GM12892 (cell line): ENCODE measurements at regions not wholly inside any gene's neighbourhood (a gene's known extent, or its start where the extent isn't known, plus 50 kb on each side); places are given as distances from the start of the nearest gene placed in this dataset.
"Not testable (repeated sequence)": the region's sequence is repeated elsewhere in the genome, so short reads cannot be mapped to it uniquely, and the experiment has no call there.

Source experiments
- POLR2A ChIP-seq: IDR thresholded peaks from 2 replicates; pipeline ENCODE4 v1.6.1; 2011; ENCODE audit warnings: low read depth, low read length, control low read depth
- POLR2AphosphoS5 ChIP-seq: IDR thresholded peaks from 2 replicates; pipeline ENCODE4 v1.6.1; 2011; ENCODE audit warnings: low read depth, low read length, control low read depth
- TAF1 ChIP-seq: IDR thresholded peaks from 2 replicates; pipeline ENCODE4 v1.6.1; 2011; ENCODE audit warnings: low read depth, mild to moderate bottlenecking, control low read depth, low read length, borderline replicate concordance

DNA sequence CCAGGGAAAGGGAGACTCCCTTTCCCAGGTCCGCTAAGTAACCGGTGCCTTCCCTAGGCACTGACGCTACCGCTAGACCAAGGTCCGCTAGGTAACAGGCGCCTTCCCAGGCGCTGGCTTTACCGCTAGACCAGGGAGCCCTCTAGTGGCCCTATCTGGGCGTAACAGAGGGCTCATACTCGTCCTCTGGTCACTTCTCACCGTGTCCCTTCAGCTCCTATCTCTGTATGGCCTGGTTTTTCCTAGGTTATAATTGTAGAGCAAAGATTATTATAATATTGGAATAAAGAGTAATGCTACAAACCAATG is 921.3 kb upstream of the PCDH10 start:
- TF ChIP-seq POLR2AphosphoS5, POLR2A, TAF1: not testable (repeated sequence)
